ENCODE measurements at regions not wholly inside any gene's neighbourhood (a gene's known extent, or its start where the extent isn't known, plus 50 kb on each side); places are given as distances from the start of the nearest gene placed in this dataset.

DNA sequence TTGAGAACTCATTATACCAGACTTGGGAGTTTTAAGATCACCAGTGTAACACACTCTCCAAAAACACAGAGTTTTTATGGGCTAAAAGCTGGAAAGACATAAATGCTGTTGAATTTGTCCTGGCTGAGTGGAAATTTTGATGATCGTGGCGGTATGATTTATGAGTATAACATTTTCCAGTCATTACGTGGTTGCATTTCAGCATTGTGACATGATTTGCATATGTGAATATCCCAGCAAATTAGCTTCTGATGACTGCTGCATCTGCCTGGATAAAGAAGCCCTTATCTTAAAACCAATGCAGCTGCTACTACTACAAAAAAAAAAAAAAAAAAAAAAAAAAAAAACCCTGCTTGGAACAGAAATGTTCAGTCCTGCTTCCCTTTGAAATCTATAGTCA is 850.9 kb downstream of the TFAP2A start:
- DNase-seq = no peak

DNA sequence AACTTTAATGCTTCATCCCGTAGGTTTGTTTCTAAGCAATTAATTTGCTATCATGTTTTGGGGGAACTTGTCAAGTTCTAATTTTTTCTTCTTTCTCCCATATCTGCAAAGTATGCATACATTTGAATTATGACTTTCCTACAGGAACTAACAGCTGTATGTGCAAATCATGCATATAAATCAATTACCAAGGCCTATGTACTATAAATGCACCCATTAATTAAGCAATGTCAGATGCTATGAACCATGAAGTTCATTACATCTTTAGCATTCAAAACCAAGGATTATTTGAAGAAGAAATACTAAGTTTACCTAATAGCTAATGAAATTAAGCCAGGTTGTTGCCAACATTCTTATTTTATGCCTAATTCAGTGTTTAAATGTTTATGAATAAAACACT is 851.3 kb downstream of the TFAP2A start:
- no peak for DNase-seq

GRCh38 chr6:9554806-9555205 is 860.1 kb downstream of the TFAP2A start:
- no peak for DNase-seq

DNA sequence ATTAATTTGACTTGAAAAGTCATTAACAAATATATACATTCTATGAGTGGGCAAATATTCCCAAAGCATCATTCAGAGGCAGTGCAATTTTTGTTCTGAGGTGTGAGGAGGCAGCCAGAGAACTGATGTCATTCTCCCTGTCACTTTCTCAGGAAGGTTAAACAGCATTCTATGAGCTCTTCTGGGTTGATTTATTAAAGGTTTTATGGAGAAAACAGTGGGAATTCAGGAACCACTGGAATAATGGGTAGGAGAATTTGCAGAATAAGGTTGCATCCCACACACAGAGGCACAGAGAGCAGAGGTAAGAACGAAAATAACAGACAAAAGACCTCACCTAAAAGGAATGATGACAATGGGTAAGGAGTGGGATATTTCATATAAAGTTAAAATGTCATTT is 860.6 kb downstream of the TFAP2A start:
- DNase-seq = no peak

DNA sequence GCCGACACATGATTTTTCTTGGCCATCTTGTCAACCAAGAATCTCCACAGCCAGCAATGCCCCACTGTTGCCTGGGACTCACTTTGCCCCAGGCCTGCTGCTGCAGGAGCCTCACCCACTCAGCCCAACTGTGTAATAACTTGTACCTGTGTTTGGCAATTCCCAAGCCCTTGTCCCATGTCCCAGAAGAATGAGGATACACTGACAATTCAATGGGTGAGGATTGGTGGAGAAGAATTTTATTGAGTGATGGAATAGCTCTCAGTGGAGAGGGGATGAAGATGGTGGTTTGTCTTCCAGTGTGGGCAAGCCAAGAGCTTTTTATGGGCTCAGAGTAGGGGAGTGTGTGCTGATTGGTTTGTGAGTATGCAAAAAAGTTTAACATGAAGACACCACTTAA is 861.9 kb downstream of the TFAP2A start:
- DNase-seq = no peak

DNA sequence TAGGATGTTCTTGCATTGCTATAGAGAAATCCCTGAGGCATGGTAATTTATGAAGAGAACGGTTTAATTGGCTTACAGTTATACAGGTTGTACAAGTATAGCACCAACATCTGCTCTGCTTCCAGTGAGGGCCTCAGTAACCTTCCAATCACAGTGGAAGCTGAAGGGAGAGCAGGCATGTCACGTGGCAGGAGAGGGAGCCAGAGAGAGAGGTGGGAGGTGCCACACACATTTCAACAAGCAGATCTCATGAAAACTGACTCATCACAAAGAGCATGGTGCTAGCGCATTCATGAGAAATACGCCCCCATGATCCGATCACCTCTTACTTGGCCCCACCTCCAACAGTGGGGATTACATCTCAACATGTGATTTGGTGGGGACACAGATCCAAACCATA is 871.2 kb downstream of the TFAP2A start:
- no peak for DNase-seq

GRCh38 chr6:9540534-9541126 is 874.2 kb downstream of the TFAP2A start:
- peak; percentile 4 for DNase-seq

GRCh38 chr6:9540126-9540525 is 874.7 kb downstream of the TFAP2A start:
- no peak for DNase-seq

- no peak for DNase-seq
Observed at GRCh38 chr6:9539231-9539755, 875.6 kb downstream of the TFAP2A start.

DNA sequence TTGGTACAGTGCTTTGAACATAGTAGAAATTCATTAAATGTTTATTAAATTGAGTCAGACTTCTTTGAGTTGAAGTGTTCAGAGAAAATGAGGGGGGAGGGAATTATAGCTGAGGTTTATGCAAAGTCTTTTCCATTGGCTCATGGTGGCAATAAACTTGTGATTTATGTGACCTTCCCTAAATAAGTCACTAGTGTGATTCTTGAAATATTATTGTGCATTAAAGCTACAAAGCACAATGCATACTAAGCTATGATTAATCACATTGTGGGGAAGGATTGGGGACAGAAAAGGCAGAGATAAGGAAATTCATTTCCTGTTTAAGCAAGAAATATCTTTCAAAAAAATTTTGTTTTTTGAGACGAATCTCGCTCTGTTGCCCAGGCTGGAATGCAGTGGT is 877.5 kb downstream of the TFAP2A start:
- DNase-seq = no peak

- DNase-seq = no peak
Observed at GRCh38 chr6:9535106-9535505, 879.8 kb downstream of the TFAP2A start.

- no peak for DNase-seq
Observed at GRCh38 chr6:9532621-9533557, 882.0 kb downstream of the TFAP2A start.

GRCh38 chr6:9527679-9528286 is 887.1 kb downstream of the TFAP2A start:
- DNase-seq = no peak

- DNase-seq = no peak
Observed at GRCh38 chr6:9523462-9523861, 891.4 kb downstream of the TFAP2A start.

GRCh38 chr6:9522101-9522500 is 892.8 kb downstream of the TFAP2A start:
- DNase-seq = no peak

DNA sequence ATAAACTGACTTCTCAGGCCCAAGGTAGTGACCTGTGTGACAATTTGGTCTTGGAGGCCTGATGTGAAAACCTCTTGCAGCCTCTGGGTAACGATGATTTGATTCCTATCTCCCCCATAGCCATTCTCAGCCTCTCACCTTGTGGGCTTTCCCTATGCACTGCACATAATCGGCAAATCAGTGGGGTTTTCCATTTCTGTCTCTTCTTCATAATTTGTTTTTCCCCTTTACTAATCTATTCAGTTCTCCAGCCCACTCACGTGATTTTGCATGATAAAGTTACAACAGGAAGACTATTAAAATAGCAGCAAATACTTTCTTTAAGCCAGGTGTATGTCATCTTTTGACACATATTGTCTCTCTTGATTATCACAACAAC is 893.7 kb downstream of the TFAP2A start:
- no peak for DNase-seq

GRCh38 chr6:9520417-9521151 is 894.3 kb downstream of the TFAP2A start:
- no peak for DNase-seq

DNA sequence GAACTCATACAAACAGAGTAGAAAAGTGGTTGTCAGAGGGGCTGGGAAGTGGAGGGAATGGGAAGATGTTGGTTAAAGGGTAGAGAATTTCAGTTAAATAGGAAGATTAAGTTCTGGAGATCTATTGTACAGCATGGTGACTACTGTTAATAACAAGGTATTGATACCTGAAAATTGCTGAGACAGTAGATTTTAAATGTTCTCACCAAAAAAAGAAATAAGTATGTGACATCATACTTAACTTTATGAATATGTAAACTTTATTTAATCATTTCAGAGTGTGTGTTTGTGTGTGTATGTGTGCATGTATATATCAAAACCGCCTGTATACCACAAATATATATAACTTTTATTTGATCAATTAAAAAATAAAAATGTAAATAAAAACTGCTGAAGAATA is 896.4 kb downstream of the TFAP2A start:
- DNase-seq = no peak

GRCh38 chr6:9517806-9518205 is 897.1 kb downstream of the TFAP2A start:
- DNase-seq = no peak

- DNase-seq = no peak
Observed at GRCh38 chr6:9515633-9516606, 899.0 kb downstream of the TFAP2A start.

- DNase-seq = no peak
Observed at GRCh38 chr6:9514146-9514545, 900.7 kb downstream of the TFAP2A start.

DNA sequence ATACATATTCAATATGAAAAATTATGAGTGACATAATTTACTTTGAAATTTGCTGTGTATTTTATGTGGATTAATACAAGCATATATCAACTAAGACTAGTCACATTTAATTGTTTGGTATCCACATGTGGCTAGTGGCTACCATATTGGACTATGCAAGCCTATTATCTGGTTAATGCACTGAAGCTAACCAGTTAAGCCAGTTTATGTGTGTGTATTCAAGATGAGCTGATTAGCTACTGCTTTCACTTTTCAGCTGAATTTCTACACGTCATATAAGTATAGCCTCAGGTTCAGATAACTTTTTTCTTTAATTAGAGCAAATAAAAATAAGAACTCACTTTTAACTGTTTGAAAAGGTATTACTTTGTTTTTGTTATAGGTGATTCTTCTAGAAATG is 903.7 kb downstream of the TFAP2A start:
- DNase-seq = no peak

Measured in NCI-H774 (cell line).